HUES64 (cell line): ENCODE measurements at regions not wholly inside any gene's neighbourhood (a gene's known extent, or its start where the extent isn't known, plus 50 kb on each side); places are given as distances from the start of the nearest gene placed in this dataset.

ENCODE experiments used
- H3K27ac ChIP-seq: 2 replicates; pipeline ENCODE4 v1.7.0; 2013; ENCODE audit warnings: low read depth, low read length, inconsistent platforms
- H3K27me3 ChIP-seq: 2 replicates; pipeline ENCODE4 v1.6.1; 2013; ENCODE audit warnings: mild to moderate bottlenecking, low read length; ENCODE audit not compliant: insufficient read depth
- H3K36me3 ChIP-seq: 2 replicates; pipeline ENCODE4 v1.6.1; 2013; ENCODE audit warnings: mild to moderate bottlenecking, low read length; ENCODE audit not compliant: insufficient read depth
- H3K4me1 ChIP-seq: 2 replicates; pipeline ENCODE4 v1.6.1; 2013; ENCODE audit warnings: mild to moderate bottlenecking, low read length, moderate library complexity; ENCODE audit not compliant: insufficient read depth
- H3K4me3 ChIP-seq: 2 replicates; pipeline ENCODE4 v1.5.1; 2013; ENCODE audit warnings: mild to moderate bottlenecking, low read length, moderate library complexity
- H3K9ac ChIP-seq: 2 replicates; pipeline ENCODE4 v1.6.1; 2013; ENCODE audit warnings: mild to moderate bottlenecking, low read depth, low read length
- H3K9me3 ChIP-seq: 2 replicates; pipeline ENCODE4 v1.6.1; 2013; ENCODE audit warnings: low read depth, low read length; ENCODE audit not compliant: insufficient read depth
- WGBS: fragments of 150-250, 120-280 bp; methylation state at CpG from one replicate; pipeline ENCODE4 v1.1.7; 2013; ENCODE audit warnings: missing lambda C conversion rate; 5-methylcytosine and 5-hydroxymethylcytosine counted together

- no peaks in the 10 kb centered on the region for H3K4me1 ChIP-seq
- H3K9me3 ChIP-seq: no peaks in the 10 kb centered on the region
- no peak overlapping the region for H3K4me3 ChIP-seq
- H3K27me3 ChIP-seq: no peaks in the 10 kb centered on the region
- WGBS: 100% methylated on average over 1 of the region's 3 CpGs
- no peak overlapping the region for H3K9ac ChIP-seq
- no peak overlapping the region for H3K27ac ChIP-seq
- H3K36me3 ChIP-seq: no peaks in the 10 kb centered on the region
These were observed 118.2 kb downstream of the PTCHD4 start for GRCh38 chr6:47992809-47993208.

DNA sequence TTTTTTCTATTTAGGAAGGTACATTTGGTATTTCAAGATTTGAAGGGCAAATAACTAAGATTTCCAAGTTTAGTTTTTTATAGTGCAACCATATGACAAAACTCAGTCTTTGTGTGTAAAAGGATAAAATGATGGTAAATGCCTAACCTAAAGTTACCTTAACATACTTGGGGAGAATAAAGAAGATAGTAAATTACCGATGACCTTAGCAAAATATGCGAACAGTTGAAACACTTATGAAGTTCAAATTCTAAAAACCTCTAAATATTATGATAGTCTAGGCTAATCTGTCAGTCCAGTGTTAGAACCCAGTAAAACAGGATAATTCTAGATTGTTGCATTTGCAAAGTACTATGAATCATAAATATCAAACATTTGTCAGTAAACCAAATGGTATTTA, 127.5 kb downstream of the PTCHD4 start:
- H3K9me3 ChIP-seq: no peaks in the 10 kb centered on the region
- H3K27me3 ChIP-seq: no peaks in the 10 kb centered on the region
- H3K36me3 ChIP-seq: no peaks in the 10 kb centered on the region
- no CpG with 5 or more reads among the region's 2 CpGs for WGBS
- H3K9ac ChIP-seq: no peak overlapping the region
- no peaks in the 10 kb centered on the region for H3K4me1 ChIP-seq
- H3K4me3 ChIP-seq: no peak overlapping the region
- H3K27ac ChIP-seq: no peak overlapping the region

- Histone ChIP-seq H3K27me3 (no peaks in the 10 kb centered on the region), H3K4me1 (no peaks in the 10 kb centered on the region), H3K27ac (no peak overlapping the region), H3K9me3 (no peaks in the 10 kb centered on the region), H3K9ac (no peak overlapping the region), H3K4me3 (no peak overlapping the region), H3K36me3 (no peaks in the 10 kb centered on the region)
These were observed 133.7 kb downstream of the PTCHD4 start for GRCh38 chr6:47977314-47977713.

GRCh38 chr6:47974106-47974505, 136.9 kb downstream of the PTCHD4 start:
- no peaks in the 10 kb centered on the region for H3K9me3 ChIP-seq
- no peak overlapping the region for H3K9ac ChIP-seq
- no peak overlapping the region for H3K4me3 ChIP-seq
- H3K4me1 ChIP-seq: no peaks in the 10 kb centered on the region
- no peak overlapping the region for H3K27ac ChIP-seq
- H3K36me3 ChIP-seq: no peaks in the 10 kb centered on the region
- no peaks in the 10 kb centered on the region for H3K27me3 ChIP-seq
- WGBS: 92% methylated on average over 1 of the region's 2 CpGs

- Histone ChIP-seq H3K9me3 (no peaks in the 10 kb centered on the region), H3K4me1 (no peaks in the 10 kb centered on the region), H3K36me3 (no peaks in the 10 kb centered on the region), H3K27ac (no peak overlapping the region), H3K9ac (no peak overlapping the region), H3K27me3 (no peaks in the 10 kb centered on the region), H3K4me3 (no peak overlapping the region)
- WGBS: 91% methylated on average over 3 of the region's 3 CpGs
These were observed 140.2 kb downstream of the PTCHD4 start for GRCh38 chr6:47970826-47971225.

GRCh38 chr6:47967843-47968242, 143.2 kb downstream of the PTCHD4 start:
- H3K9ac ChIP-seq: no peak overlapping the region
- no peaks in the 10 kb centered on the region for H3K36me3 ChIP-seq
- H3K4me3 ChIP-seq: no peak overlapping the region
- 90% methylated on average over 2 of the region's 2 CpGs for WGBS
- H3K4me1 ChIP-seq: no peaks in the 10 kb centered on the region
- H3K27ac ChIP-seq: no peak overlapping the region
- no peaks in the 10 kb centered on the region for H3K9me3 ChIP-seq
- no peaks in the 10 kb centered on the region for H3K27me3 ChIP-seq

GRCh38 chr6:47964969-47965368, 146.0 kb downstream of the PTCHD4 start:
- no peaks in the 10 kb centered on the region for H3K27me3 ChIP-seq
- 92% methylated on average over 2 of the region's 3 CpGs for WGBS
- no peaks in the 10 kb centered on the region for H3K36me3 ChIP-seq
- no peak overlapping the region for H3K9ac ChIP-seq
- no peaks in the 10 kb centered on the region for H3K9me3 ChIP-seq
- H3K4me1 ChIP-seq: no peaks in the 10 kb centered on the region
- no peak overlapping the region for H3K27ac ChIP-seq
- no peak overlapping the region for H3K4me3 ChIP-seq

GRCh38 chr6:47952640-47953039, 158.4 kb downstream of the PTCHD4 start:
- Histone ChIP-seq H3K9ac (no peak overlapping the region), H3K36me3 (no peaks in the 10 kb centered on the region), H3K27me3 (no peaks in the 10 kb centered on the region), H3K4me1 (no peaks in the 10 kb centered on the region), H3K27ac (no peak overlapping the region), H3K9me3 (no peaks in the 10 kb centered on the region), H3K4me3 (no peak overlapping the region)
- WGBS: 100% methylated on average over 2 of the region's 2 CpGs

- Histone ChIP-seq H3K4me1 (no peaks in the 10 kb centered on the region), H3K9ac (no peak overlapping the region), H3K27me3 (no peaks in the 10 kb centered on the region), H3K4me3 (no peak overlapping the region), H3K9me3 (no peaks in the 10 kb centered on the region), H3K36me3 (no peaks in the 10 kb centered on the region), H3K27ac (no peak overlapping the region)
- 97% methylated on average over 3 of the region's 4 CpGs for WGBS
These were observed 163.0 kb downstream of the OPN5 start for GRCh38 chr6:47944846-47945245.

GRCh38 chr6:47938405-47938804, 156.6 kb downstream of the OPN5 start:
- WGBS: 94% methylated on average over 2 of the region's 2 CpGs
- no peaks in the 10 kb centered on the region for H3K27me3 ChIP-seq
- H3K4me1 ChIP-seq: no peaks in the 10 kb centered on the region
- no peaks in the 10 kb centered on the region for H3K36me3 ChIP-seq
- no peak overlapping the region for H3K27ac ChIP-seq
- H3K9ac ChIP-seq: no peak overlapping the region
- H3K9me3 ChIP-seq: no peaks in the 10 kb centered on the region
- no peak overlapping the region for H3K4me3 ChIP-seq

DNA sequence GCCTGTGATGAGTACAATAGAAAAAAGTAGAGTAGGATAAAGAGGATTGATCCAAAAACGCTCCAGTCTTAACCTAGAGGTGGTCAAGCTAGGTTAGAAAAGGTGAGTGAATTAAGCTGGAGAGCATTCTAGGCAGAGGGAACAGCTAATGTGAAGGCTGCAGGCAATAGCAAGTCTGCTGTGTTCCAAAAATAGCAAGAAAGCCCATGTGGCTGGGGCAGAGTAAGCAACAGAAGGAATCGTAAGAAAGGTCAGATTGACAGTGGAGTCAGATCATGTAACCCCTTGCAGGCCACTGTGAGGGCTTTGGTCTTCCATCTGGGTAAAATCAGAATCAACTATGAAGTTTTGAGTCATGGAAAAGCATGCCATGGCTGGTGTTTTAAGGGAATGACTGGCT, 155.0 kb downstream of the OPN5 start:
- H3K9me3 ChIP-seq: no peaks in the 10 kb centered on the region
- 91% methylated on average over 2 of the region's 2 CpGs for WGBS
- H3K9ac ChIP-seq: no peak overlapping the region
- H3K4me3 ChIP-seq: no peak overlapping the region
- H3K27me3 ChIP-seq: no peaks in the 10 kb centered on the region
- no peaks in the 10 kb centered on the region for H3K4me1 ChIP-seq
- no peak overlapping the region for H3K27ac ChIP-seq
- H3K36me3 ChIP-seq: no peaks in the 10 kb centered on the region

DNA sequence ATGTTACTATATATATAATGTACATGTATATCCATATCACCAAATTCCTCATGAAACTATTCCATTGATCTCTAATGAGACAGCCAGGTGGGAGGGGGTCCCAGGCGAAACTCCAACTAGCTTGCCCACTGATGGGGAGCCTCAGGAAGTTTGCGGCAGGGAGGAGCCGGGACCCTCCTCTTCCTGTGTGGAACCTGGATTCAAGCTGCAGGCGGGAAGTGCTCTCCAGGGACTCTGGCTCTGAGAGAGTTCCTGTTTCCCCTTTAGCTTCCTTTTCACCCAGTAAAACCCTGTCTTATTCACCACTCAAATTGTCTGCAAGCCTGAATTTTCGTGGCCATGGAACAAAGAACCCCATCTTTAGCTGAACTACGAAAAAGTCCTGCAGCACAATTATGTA, 152.2 kb downstream of the OPN5 start:
- Histone ChIP-seq H3K9me3 (no peaks in the 10 kb centered on the region), H3K36me3 (no peaks in the 10 kb centered on the region), H3K4me1 (no peaks in the 10 kb centered on the region), H3K27me3 (no peaks in the 10 kb centered on the region), H3K4me3 (no peak overlapping the region), H3K9ac (no peak overlapping the region), H3K27ac (no peak overlapping the region)
- WGBS: 91% methylated on average over 6 of the region's 6 CpGs
